ENCODE measurements at regions not wholly inside any gene's neighbourhood (a gene's known extent, or its start where the extent isn't known, plus 50 kb on each side); places are given as distances from the start of the nearest gene placed in this dataset.

DNA sequence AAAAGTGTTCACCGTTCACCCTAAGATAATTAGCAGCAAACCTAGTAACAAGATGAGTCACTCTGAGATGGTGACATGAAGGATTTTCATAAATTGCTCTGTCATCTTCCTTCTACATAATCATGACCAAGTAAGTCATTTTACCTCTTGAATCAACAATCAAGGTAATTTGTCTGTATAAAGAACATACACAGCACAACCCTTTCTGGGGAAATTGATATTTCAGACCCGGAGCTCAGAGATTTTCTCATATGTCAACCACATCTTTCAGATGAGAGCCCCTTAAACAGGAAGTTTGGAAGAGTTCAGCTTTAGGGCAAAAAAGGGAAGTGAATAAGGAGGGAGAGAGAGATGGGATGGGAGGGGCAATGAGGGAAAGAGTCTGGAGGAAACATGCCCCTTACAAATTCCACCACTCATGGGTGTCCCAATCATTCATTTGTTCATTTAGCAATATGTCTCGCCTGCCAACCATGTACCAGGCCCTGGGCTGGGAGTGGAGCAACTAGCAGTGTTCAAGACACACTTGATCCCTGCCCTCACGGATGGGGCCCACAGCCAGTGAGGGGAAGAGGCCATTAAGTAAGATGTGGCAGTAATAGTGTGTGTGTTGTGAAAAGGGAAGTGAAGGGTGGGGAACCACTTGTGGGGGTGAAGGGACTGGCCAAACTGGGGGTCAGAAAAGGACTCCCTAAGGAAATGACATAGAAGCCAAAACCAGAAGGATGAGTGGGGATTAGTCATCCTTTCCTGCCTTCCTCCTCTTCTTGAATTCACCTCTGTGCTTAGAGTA, 190.9 kb downstream of the MAFB start:
- TF ChIP-seq, protein P1, sequence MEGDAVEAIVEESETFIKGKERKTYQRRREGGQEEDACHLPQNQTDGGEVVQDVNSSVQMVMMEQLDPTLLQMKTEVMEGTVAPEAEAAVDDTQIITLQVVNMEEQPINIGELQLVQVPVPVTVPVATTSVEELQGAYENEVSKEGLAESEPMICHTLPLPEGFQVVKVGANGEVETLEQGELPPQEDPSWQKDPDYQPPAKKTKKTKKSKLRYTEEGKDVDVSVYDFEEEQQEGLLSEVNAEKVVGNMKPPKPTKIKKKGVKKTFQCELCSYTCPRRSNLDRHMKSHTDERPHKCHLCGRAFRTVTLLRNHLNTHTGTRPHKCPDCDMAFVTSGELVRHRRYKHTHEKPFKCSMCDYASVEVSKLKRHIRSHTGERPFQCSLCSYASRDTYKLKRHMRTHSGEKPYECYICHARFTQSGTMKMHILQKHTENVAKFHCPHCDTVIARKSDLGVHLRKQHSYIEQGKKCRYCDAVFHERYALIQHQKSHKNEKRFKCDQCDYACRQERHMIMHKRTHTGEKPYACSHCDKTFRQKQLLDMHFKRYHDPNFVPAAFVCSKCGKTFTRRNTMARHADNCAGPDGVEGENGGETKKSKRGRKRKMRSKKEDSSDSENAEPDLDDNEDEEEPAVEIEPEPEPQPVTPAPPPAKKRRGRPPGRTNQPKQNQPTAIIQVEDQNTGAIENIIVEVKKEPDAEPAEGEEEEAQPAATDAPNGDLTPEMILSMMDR (IDR thresholded peaks at IDR 0.05; ENCODE audit: poor library complexity): no peak
- TF ChIP-seq EZH2 (IDR thresholded peaks at IDR 0.05; ENCODE audit: borderline replicate concordance) (no peak), EZH2phosphoT487 (IDR thresholded peaks at IDR 0.05; ENCODE audit: low read depth, severe bottlenecking, unreplicated experiment) (no peak)
